H9 (cell line): ENCODE measurements at regions not wholly inside any gene's neighbourhood (a gene's known extent, or its start where the extent isn't known, plus 50 kb on each side); places are given as distances from the start of the nearest gene placed in this dataset.

Source experiments
- DNase-seq: peaks from one replicate; pipeline ENCODE4 v3.0.0-alpha.2; 2017
- H2AFZ ChIP-seq: one replicate; pipeline ENCODE4 v1.6.1; 2013; ENCODE audit warnings: mild to moderate bottlenecking, low read length, control low read depth, moderate library complexity
- H2AK5ac ChIP-seq: 2 replicates; pipeline ENCODE4 v1.6.1; 2013; ENCODE audit warnings: low read length, control low read depth, mixed read lengths; ENCODE audit not compliant: insufficient read length
- H2BK120ac ChIP-seq: one replicate; pipeline ENCODE4 v1.6.1; 2013; ENCODE audit warnings: low read depth, mild to moderate bottlenecking, low read length, control low read depth, inconsistent platforms; ENCODE audit not compliant: poor library complexity, severe bottlenecking
- H2BK12ac ChIP-seq: 2 replicates; pipeline ENCODE4 v1.6.1; 2013; ENCODE audit warnings: low read length, control low read depth, mixed read lengths, low read depth; ENCODE audit not compliant: insufficient read length
- H2BK15ac ChIP-seq: 2 replicates; pipeline ENCODE4 v1.6.1; 2013; ENCODE audit warnings: low read depth, low read length, control low read depth
- H2BK20ac ChIP-seq: one replicate; pipeline ENCODE4 v1.6.1; 2013; ENCODE audit warnings: low read depth, mild to moderate bottlenecking, low read length, control low read depth, inconsistent platforms; ENCODE audit not compliant: poor library complexity, severe bottlenecking
- H2BK5ac ChIP-seq: 2 replicates; pipeline ENCODE4 v1.6.1; 2013; ENCODE audit warnings: low read length, control low read depth, mixed read lengths; ENCODE audit not compliant: insufficient read length
- H3K14ac ChIP-seq: 2 replicates; pipeline ENCODE4 v1.6.1; 2013; ENCODE audit warnings: low read length, control low read depth; ENCODE audit not compliant: insufficient read depth
- H3K18ac ChIP-seq: 2 replicates; pipeline ENCODE4 v1.6.1; 2013; ENCODE audit warnings: low read depth, mild to moderate bottlenecking, mixed read lengths, low read length, control low read depth; ENCODE audit not compliant: insufficient read length
- H3K23ac ChIP-seq: 2 replicates; pipeline ENCODE4 v1.6.1; 2013; ENCODE audit warnings: low read length, control low read depth, mixed read lengths, low read depth; ENCODE audit not compliant: insufficient read length
- H3K23me2 ChIP-seq: 2 replicates; pipeline ENCODE4 v1.6.1; 2013; ENCODE audit warnings: low read depth, mild to moderate bottlenecking, mixed read lengths, low read length, control low read depth; ENCODE audit not compliant: insufficient read length, poor library complexity, severe bottlenecking
- H3K27ac ChIP-seq: 2 replicates; pipeline ENCODE4 v1.5.1; 2013; ENCODE audit warnings: low read length, control low read depth, mixed read lengths, low read depth; ENCODE audit not compliant: insufficient read length
- H3K27me3 ChIP-seq: 2 replicates; pipeline ENCODE4 v1.6.1; 2013; ENCODE audit warnings: low read length, control low read depth, inconsistent platforms; ENCODE audit not compliant: insufficient read depth
- H3K4ac ChIP-seq: 2 replicates; pipeline ENCODE4 v1.6.1; 2013; ENCODE audit warnings: low read depth, mild to moderate bottlenecking, control low read depth, inconsistent platforms, low read length, moderate library complexity
- H3K4me1 ChIP-seq: 2 replicates; pipeline ENCODE4 v1.6.1; 2013; ENCODE audit warnings: low read length, control low read depth, inconsistent platforms; ENCODE audit not compliant: insufficient read depth
- H3K4me2 ChIP-seq: 2 replicates; pipeline ENCODE4 v1.6.1; 2013; ENCODE audit warnings: low read length, control low read depth, mixed read lengths; ENCODE audit not compliant: insufficient read length, insufficient read depth
- H3K56ac ChIP-seq: 2 replicates; pipeline ENCODE4 v1.6.1; 2013; ENCODE audit warnings: low read depth, mild to moderate bottlenecking, mixed read lengths, low read length, control low read depth; ENCODE audit not compliant: insufficient read length
- H3K79me1 ChIP-seq: 2 replicates; pipeline ENCODE4 v1.6.1; 2013; ENCODE audit warnings: low read depth, mild to moderate bottlenecking, moderate library complexity, low read length, control low read depth, inconsistent platforms; ENCODE audit not compliant: insufficient read depth, poor library complexity, severe bottlenecking
- H3K79me2 ChIP-seq: 2 replicates; pipeline ENCODE4 v1.6.1; 2013; ENCODE audit warnings: low read length, control low read depth, inconsistent platforms; ENCODE audit not compliant: insufficient read depth
- H3K9ac ChIP-seq: 2 replicates; pipeline ENCODE4 v1.6.1; 2013; ENCODE audit warnings: low read length, control low read depth, mixed read lengths; ENCODE audit not compliant: insufficient read length; ENCODE audit errors: extremely low read depth
- H3K9me3 ChIP-seq: one replicate; pipeline ENCODE4 v1.6.1; 2013; ENCODE audit warnings: low read depth, low read length, inconsistent platforms; ENCODE audit not compliant: control insufficient read depth
- H3T11ph ChIP-seq: one replicate; pipeline ENCODE4 v1.6.1; 2013; ENCODE audit warnings: mild to moderate bottlenecking, low read length, control low read depth, inconsistent platforms
- H4K20me1 ChIP-seq: one replicate; pipeline ENCODE4 v1.6.1; 2013; ENCODE audit not compliant: control insufficient read depth, insufficient read length, insufficient read depth
- H4K5ac ChIP-seq: 2 replicates; pipeline ENCODE4 v1.6.1; 2013; ENCODE audit warnings: low read depth, mild to moderate bottlenecking, mixed read lengths, low read length, control low read depth; ENCODE audit not compliant: insufficient read length
- H4K8ac ChIP-seq: replicated peaks from 2 replicates; pipeline ENCODE4 v1.6.1; 2013; ENCODE audit warnings: low read length, control low read depth, mixed read lengths, low read depth; ENCODE audit not compliant: insufficient read length
- H4K91ac ChIP-seq: 2 replicates; pipeline ENCODE4 v1.6.1; 2013; ENCODE audit warnings: low read depth, mild to moderate bottlenecking, moderate library complexity, mixed read lengths, low read length, control low read depth; ENCODE audit not compliant: insufficient read length
- H3K27ac Mint-ChIP-seq, 3 experiments: 2 replicates in 2 of 3; 3 replicates in 1 of 3; pipeline ENCODE4 v1.8.0; 2020 to 2021; ENCODE audit warnings: mixed read lengths in 3 of 3, mild to moderate bottlenecking in 1 of 3, moderate library complexity in 1 of 3
- H3K27me3 Mint-ChIP-seq: 2 replicates; pipeline ENCODE4 v1.8.0; 2021; ENCODE audit warnings: low read depth, mild to moderate bottlenecking, moderate library complexity, mixed read lengths
- H3K36me3 Mint-ChIP-seq, 3 experiments: 2 replicates in 2 of 3; 3 replicates in 1 of 3; pipeline ENCODE4 v1.8.0; 2020 to 2021; ENCODE audit warnings: low read depth in 3 of 3, mixed read lengths in 3 of 3; ENCODE audit not compliant: insufficient read depth in 1 of 3
- H3K4me1 Mint-ChIP-seq, 2 experiments: 2 replicates each; pipeline ENCODE4 v1.8.0; 2020; ENCODE audit warnings: mixed read lengths in 2 of 2
- H3K4me3 Mint-ChIP-seq, 2 experiments: 2 replicates in 1 of 2; 3 replicates in 1 of 2; pipeline ENCODE4 v1.8.0; 2020 to 2021; ENCODE audit warnings: mild to moderate bottlenecking in 2 of 2, mixed read lengths in 2 of 2, moderate library complexity in 1 of 2
- H3K9me3 Mint-ChIP-seq, 2 experiments: 2 replicates in 1 of 2; 3 replicates in 1 of 2; pipeline ENCODE4 v1.8.0; 2020; ENCODE audit warnings: mild to moderate bottlenecking in 2 of 2, mixed read lengths in 2 of 2, moderate library complexity in 1 of 2
- WGBS: extraction: QIAGEN DNeasy Blood & Tissue Kit; methylation state at CpG from one replicate; pipeline ENCODE4 v1.1.7; 2013; ENCODE audit warnings: missing lambda C conversion rate, low lambda C conversion rate, mixed read lengths; ENCODE audit not compliant: insufficient read length; ENCODE audit errors: extremely low coverage; 5-methylcytosine and 5-hydroxymethylcytosine counted together
- TF ChIP-seq, protein P1 (sequence below): fragments of 200-600 bp; sonication (generic); conservative IDR thresholded peaks from 3 replicates; pipeline ENCODE4 v1.8.0; 2021; ENCODE audit warnings: antibody characterized with exemption, mild to moderate bottlenecking

DNA sequence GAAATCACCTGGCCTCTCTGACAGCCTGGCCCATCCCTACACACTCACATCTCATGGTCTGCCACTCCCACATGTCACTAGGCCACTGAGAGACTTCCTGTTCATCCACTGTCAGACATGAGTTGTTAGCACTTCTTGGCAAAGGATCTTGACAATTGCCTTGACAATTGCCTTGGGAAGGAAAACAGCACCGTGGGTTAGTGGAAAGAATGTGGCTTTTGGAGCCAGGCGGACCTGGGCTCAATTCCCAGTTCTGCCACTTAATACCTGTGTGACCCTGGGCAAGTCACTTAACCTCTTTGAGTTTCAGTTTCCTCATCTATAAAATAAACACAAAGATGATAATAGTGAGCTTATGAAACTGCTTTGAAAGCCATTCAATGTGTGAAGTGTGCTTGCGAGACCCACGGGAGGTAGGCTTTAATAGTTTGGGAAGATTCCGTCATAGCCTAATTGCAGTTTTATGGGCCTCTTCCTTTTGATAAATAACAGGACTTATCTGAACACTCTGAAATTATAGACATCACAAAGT is 250.4 kb downstream of the C12orf75 start:
- Histone ChIP-seq H2AK5ac (no peak overlapping the region), H3K79me1 (no peaks in the 10 kb centered on the region), H3K18ac (no peak overlapping the region), H2BK12ac (no peak overlapping the region), H3K9ac (no peak overlapping the region), H3K9me3 (no peaks in the 10 kb centered on the region), H3T11ph (no peak overlapping the region), H3K23me2 (no peaks in the 10 kb centered on the region), H3K4me1 (no peaks in the 10 kb centered on the region), H3K79me2 (no peaks in the 10 kb centered on the region), H4K5ac (no peak overlapping the region), H2BK15ac (no peak overlapping the region), H3K14ac (no peak overlapping the region), H3K4ac (no peak overlapping the region), H4K8ac (no peak overlapping the region), H2AFZ (no peak overlapping the region), H3K56ac (no peak overlapping the region), H3K4me2 (no peak overlapping the region), H2BK120ac (no peak overlapping the region), H2BK20ac (no peak overlapping the region), H2BK5ac (no peak overlapping the region), H4K20me1 (no peaks in the 10 kb centered on the region), H3K27me3 (no peaks in the 10 kb centered on the region), H4K91ac (no peak overlapping the region), H3K27ac (no peak overlapping the region), H3K23ac (no peak overlapping the region)
- Mint-ChIP-seq H3K27ac (peak overlapping the region in 1 of 3 experiments; percentile 83; a peak in 2 of 7 replicates), H3K9me3 (no peaks in the 10 kb centered on the region), H3K4me3 (no peak overlapping the region), H3K36me3 (no peaks in the 10 kb centered on the region), H3K4me1 (0 out of 4 replicates have a peak, but pooled peaks cover 0 to 2% of the 10 kb centered on the region in 2 experiments), H3K27me3 (no peaks in the 10 kb centered on the region; the same call in 1 of the 2 replicates)
- TF ChIP-seq, protein P1, sequence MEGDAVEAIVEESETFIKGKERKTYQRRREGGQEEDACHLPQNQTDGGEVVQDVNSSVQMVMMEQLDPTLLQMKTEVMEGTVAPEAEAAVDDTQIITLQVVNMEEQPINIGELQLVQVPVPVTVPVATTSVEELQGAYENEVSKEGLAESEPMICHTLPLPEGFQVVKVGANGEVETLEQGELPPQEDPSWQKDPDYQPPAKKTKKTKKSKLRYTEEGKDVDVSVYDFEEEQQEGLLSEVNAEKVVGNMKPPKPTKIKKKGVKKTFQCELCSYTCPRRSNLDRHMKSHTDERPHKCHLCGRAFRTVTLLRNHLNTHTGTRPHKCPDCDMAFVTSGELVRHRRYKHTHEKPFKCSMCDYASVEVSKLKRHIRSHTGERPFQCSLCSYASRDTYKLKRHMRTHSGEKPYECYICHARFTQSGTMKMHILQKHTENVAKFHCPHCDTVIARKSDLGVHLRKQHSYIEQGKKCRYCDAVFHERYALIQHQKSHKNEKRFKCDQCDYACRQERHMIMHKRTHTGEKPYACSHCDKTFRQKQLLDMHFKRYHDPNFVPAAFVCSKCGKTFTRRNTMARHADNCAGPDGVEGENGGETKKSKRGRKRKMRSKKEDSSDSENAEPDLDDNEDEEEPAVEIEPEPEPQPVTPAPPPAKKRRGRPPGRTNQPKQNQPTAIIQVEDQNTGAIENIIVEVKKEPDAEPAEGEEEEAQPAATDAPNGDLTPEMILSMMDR: no peak
- no peak for DNase-seq
- no CpG with 5 or more reads among the region's 5 CpGs for WGBS
